HG03095 (cell line): ENCODE measurements at regions not wholly inside any gene's neighbourhood (a gene's known extent, or its start where the extent isn't known, plus 50 kb on each side); places are given as distances from the start of the nearest gene placed in this dataset.
"Not testable (repeated sequence)": the region's sequence is repeated elsewhere in the genome, so short reads cannot be mapped to it uniquely, and the experiment has no call there.

Experiments used
- ATAC-seq: cut with Tn5 transposase; IDR thresholded peaks from one replicate; pipeline ENCODE4 v1.9.1; 2021; ENCODE audit warnings: moderate library complexity; ENCODE audit not compliant: unreplicated experiment

- ATAC-seq, result not testable (repeated sequence)
Observed at GRCh38 chrX:113154315-113154714, 313.7 kb upstream of the AMOT start.

- no peak for ATAC-seq
Observed at GRCh38 chrX:113136836-113137235, 296.2 kb upstream of the AMOT start.

DNA sequence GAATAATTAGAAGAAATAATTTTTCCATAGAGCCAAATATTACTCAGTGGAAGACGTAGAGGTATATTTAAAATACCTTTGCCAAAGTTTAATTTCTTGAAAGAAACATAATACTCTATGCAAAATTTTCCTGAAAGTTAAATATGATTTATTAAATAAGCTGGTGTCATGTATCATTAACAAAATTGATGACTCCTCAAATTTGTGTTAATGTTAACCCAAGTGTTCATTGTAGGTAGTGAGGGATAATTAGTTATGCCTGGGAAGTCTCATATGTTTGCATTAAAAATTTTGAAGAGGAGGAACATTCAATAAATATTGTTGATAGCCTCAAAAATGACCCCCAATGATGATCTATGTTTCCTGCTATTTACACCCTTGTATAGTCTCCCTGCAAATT is 292.7 kb upstream of the AMOT start:
- ATAC-seq, result no peak

- no peak for ATAC-seq
Observed at GRCh38 chrX:113124693-113125092, 284.1 kb upstream of the AMOT start.

- no peak for ATAC-seq
Observed at GRCh38 chrX:113075521-113075920, 234.9 kb upstream of the AMOT start.

GRCh38 chrX:113059714-113060113 is 219.1 kb upstream of the AMOT start:
- ATAC-seq, result no peak

- ATAC-seq, result no peak
Observed at GRCh38 chrX:113058634-113059033, 218.0 kb upstream of the AMOT start.

DNA sequence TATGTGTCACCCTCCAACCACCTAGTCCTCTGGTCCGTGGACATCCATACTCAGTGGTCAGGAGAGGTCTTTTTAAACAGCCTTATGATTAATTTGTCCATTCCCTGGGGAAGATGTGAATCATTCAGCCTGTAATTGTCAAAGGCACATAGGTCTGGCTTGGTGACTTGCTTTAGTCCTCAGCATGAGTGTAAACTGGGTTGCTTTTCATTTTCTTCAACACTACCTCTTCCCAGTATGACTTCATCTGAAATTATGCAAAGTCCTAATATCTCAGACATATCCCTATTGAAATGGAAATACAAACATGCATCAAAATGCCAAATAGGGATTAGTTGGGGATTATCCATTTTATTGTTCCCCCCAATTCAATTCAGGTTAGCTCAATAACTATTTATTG is 208.3 kb upstream of the AMOT start:
- no peak for ATAC-seq

DNA sequence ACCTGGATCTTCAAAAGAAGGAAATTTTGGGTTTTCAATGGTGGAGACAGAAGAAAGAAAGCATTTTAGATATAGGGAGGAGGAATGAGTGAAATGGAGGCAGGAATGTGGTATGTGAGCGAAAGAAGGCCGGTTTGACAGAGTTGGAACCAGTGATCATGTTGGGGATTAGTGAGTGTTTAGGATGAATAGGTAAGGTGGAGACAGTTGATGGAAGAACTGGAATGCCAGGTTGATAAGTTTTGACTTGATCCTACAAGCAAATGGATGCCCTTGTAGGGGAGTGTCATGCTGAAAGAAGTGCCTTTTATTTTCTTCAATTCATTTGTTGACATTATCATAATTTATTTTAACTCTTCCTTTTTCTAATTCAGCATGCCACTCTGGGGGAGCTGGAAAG is 207.8 kb upstream of the AMOT start:
- ATAC-seq, result no peak

- no peak for ATAC-seq
Observed at GRCh38 chrX:113033966-113034680, 193.5 kb upstream of the AMOT start.

- no peak for ATAC-seq
Observed at GRCh38 chrX:113019958-113020357, 179.3 kb upstream of the AMOT start.

GRCh38 chrX:113009837-113010236 is 169.2 kb upstream of the AMOT start:
- no peak for ATAC-seq

DNA sequence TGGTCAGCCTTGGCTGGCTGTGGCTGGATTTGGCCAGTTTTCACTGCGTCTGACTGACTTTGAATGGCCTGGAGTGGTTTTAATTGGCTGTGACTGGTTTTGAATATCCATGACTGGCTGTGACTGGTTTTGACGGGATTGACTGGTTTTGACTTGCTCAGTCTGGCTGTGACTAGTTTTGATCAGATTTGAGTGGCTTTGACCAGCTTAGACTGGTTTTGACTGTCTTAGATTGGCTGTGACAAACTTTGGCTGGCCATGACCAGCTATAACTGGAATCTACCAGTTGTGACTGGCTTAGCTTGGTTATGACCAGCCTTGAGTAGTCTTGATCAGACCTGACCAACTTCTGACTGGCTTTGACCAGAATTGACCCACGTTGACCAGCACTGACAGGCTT is 168.4 kb upstream of the AMOT start:
- no peak for ATAC-seq

DNA sequence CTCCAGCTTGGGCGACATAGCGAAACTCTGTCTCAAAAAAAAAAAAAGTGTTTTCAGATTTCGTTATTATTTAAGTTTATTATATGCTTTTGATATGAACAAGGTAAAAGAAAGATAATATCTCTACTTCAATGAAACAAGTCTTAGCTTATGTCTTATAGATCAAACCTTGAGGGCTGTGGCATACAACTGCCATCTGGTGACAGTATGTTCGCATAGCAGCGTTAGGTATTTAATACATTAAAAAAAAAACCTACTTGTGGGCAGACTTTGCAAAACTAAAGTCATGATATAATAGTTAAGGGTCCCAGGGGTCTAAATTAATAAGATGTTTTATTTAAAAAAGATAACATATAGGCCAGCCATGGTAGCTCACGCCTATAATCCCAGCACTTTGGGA is 161.2 kb upstream of the AMOT start:
- no peak for ATAC-seq

DNA sequence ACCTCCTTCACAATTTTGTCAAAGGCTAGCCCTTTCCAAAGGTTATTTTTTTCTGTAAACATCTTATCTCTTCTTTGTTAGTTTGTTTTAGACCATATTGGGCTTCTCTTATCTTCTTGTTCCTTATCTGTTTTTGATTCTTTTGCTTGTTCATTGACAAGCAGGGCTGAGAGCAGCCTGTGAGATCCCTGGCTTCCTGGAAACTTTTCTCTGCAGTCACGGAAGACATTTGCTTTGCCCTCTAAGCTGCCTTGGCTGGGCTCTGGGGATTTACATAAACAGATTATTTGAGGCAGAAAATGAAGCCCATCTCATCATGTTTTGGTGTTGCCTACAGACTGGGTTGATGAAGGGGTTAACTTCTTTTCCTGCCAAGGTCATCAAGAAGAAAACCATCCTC is 157.4 kb upstream of the AMOT start:
- no peak for ATAC-seq

DNA sequence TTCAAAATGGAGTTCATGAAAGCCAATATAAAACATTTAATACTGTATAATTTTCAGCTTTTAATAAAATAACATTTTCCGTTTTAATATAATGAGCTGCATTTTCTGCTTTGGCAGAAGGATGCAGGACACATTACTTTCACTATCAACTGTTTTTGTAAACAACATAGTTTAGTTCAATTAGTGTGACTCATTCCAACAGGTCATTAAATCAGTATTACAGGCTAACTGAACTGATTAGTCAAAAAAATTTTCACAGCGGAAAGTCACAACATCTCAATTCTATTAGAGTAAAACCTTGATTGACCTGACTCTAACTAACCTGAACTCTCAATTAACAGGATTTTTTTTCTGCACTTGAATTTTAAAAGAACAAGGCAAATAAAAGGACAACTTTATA is 151.2 kb upstream of the AMOT start:
- no peak for ATAC-seq

DNA sequence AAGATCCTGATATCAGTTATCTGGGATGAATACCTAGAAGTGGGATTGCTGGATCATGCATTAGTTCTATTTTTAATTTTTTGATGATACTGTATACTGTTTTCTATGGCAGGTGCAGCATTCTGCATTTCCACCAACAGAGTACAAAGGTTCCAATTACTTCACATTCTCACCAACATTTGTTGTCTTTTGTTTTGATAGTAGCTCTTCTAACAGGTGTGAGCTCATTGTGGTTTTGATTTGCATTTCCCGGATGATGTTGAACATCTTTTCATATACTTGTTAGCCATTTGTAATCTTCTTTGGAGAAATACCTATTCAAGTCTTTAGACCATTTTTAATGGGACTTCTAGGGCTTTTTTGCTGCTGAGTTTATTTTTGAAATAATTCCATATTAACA is 139.2 kb upstream of the AMOT start:
- ATAC-seq, result no peak

DNA sequence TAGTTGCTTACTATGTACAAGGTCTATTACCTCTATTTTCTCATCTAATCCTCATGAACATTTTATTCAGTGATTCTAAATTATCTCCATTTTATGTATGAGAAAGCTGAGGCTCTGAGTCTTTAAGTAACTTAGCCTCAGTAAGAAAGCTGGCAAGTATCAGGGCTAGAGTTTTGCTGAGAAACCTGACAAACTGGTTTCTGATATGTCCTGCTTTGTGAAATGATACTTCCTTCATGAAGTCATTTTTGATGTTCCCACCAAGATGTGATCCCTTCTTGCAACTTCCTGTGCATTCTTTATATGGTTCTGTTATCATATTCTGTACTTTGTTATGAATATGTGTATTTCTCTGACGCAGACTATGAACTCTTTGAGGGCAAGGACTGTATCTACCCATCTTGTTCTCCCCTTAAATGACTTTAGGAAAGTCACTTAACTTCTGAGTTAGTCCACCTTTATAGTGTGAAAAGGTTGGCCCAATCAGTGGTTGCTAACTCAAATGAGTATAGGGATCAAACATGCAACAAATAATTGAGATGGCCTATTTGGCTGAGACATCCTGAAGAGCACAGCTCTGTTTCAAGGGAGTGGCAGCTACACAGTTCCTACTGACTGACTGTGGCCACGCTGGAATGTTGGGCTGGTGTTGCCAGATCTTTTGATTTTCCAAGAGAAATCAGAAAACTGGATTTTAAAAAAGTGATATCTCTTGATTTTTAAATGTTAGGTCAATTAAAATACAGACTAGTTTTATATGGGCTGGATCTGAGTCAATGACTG is 127.9 kb upstream of the AMOT start:
- ATAC-seq, result no peak

DNA sequence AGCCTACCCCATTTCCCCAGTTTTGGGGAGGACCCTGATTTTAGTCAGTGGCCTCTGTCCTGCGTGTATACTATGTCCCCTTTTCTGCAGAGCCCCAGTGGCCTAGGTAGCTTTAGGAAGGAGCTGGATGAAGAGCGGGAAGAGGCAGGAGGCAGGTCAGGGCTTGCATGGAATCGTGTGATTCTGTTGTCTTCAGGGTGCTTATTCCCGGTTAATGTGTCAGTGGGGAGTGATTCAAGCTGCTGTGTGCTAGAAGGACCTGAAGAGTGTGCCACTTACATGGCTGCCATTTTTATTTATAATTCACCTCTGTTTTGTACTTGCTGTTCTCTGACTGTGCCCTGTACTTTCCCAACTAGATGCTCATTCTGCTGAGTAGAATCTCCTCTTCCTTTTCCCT is 127.3 kb upstream of the AMOT start:
- no peak for ATAC-seq

GRCh38 chrX:112967341-112967740 is 126.7 kb upstream of the AMOT start:
- no peak for ATAC-seq

DNA sequence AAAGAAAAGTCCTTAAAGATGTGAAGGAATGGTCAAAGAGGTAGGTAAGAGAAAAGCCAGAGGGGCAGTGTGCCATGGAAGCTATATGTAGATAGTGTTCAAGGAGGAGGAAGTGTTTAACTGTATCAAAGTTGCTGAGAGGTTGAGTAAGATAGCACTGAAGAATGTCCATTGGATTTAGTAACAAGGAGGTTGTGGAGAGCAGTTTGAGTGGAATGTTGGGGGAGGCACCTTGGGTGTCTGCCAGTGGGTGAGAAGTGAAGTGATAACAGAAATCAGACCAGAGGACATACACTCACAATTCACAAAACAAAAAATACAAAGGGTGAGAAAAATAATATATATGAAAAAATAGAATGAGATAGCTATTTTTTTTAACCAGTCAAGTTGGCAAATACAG is 121.3 kb upstream of the AMOT start:
- ATAC-seq, result no peak

- ATAC-seq, result no peak
Observed at GRCh38 chrX:112947981-112948615, 107.5 kb upstream of the AMOT start.
